HepG2 (cell line): ENCODE measurements at regions not wholly inside any gene's neighbourhood (a gene's known extent, or its start where the extent isn't known, plus 50 kb on each side); places are given as distances from the start of the nearest gene placed in this dataset.

Experiments
- FOXA1 ChIP-seq, 2 experiments: fragments of 450-650 bp in 1 of 2; sonication (generic) in 1 of 2; formaldehyde crosslinking in 1 of 2; IDR thresholded peaks; 2 replicates each; pipeline versions ENCODE4 v1.4.0 to v1.6.1; 2016 to 2020; ENCODE audit warnings: missing genetic modification reagents in 1 of 2
- RAD21 ChIP-seq: fragments of 450-650 bp; formaldehyde crosslinking; IDR thresholded peaks from 2 replicates; pipeline ENCODE4 v1.5.0; 2020; ENCODE audit warnings: mild to moderate bottlenecking
- RFXAP ChIP-seq: sonication (generic); formaldehyde crosslinking; IDR thresholded peaks from 2 replicates; pipeline ENCODE4 v1.4.0; 2020; ENCODE audit warnings: missing genetic modification reagents, borderline replicate concordance
- SIN3A ChIP-seq: IDR thresholded peaks from 2 replicates; pipeline ENCODE4 v1.6.1; 2011; ENCODE audit warnings: low read depth, mild to moderate bottlenecking, control low read depth, low read length, borderline replicate concordance
- ZFP36 ChIP-seq: fragments of 150-350 bp; IDR thresholded peaks from 2 replicates; pipeline ENCODE4 v1.6.1; 2018; ENCODE audit warnings: borderline replicate concordance, low read length, low read depth; ENCODE audit not compliant: partially characterized antibody
- ZNF720 ChIP-seq: sonication (generic); formaldehyde crosslinking; IDR thresholded peaks from 2 replicates; pipeline ENCODE4 v1.4.0; 2020; ENCODE audit warnings: missing genetic modification reagents
- TF ChIP-seq, protein P1 (sequence below): sonication (generic); formaldehyde crosslinking; IDR thresholded peaks from 2 replicates; pipeline ENCODE4 v1.5.0; 2020; ENCODE audit warnings: mild to moderate bottlenecking, missing genetic modification reagents, moderate library complexity
- TF ChIP-seq, protein P2 (sequence below), 2 experiments: sonication (generic) in 1 of 2; formaldehyde crosslinking in 1 of 2; IDR thresholded peaks; 2 replicates each; pipeline versions ENCODE4 v1.5.1 to v1.6.1; 2011 to 2020; ENCODE audit warnings: borderline replicate concordance in 1 of 2, low read depth in 1 of 2, low read length in 1 of 2, mild to moderate bottlenecking in 1 of 2, missing genetic modification reagents in 1 of 2, moderate library complexity in 1 of 2

DNA sequence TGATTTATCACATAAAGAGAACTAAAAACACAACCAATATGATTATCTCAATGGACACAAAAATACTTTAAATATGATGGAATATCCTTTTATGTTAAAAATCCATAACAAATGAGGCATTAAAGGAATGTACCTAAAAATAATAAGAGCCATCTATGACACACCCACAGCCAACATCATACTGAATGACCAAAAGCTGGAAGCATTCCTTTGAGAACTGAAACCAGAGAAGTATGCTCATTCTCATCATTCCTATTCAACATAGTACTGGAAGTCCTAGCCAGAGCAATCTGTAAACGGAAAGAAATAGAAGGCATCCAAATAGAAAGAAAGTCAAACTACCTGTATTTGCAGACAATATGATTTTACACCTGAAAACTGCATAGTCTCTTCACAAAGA is 671.0 kb downstream of the SLITRK1 start:
- TF ChIP-seq, protein P1, sequence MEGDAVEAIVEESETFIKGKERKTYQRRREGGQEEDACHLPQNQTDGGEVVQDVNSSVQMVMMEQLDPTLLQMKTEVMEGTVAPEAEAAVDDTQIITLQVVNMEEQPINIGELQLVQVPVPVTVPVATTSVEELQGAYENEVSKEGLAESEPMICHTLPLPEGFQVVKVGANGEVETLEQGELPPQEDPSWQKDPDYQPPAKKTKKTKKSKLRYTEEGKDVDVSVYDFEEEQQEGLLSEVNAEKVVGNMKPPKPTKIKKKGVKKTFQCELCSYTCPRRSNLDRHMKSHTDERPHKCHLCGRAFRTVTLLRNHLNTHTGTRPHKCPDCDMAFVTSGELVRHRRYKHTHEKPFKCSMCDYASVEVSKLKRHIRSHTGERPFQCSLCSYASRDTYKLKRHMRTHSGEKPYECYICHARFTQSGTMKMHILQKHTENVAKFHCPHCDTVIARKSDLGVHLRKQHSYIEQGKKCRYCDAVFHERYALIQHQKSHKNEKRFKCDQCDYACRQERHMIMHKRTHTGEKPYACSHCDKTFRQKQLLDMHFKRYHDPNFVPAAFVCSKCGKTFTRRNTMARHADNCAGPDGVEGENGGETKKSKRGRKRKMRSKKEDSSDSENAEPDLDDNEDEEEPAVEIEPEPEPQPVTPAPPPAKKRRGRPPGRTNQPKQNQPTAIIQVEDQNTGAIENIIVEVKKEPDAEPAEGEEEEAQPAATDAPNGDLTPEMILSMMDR (CRISPR knock-in tag): no peak
- TF ChIP-seq FOXA1 (IDR thresholded peaks at IDR 0.05) (no peak), FOXA1 (CRISPR knock-in tag; IDR thresholded peaks at IDR 0.05) (no peak), ZNF720 (CRISPR knock-in tag) (no peak), ZFP36 (no peak), SIN3A (no peak), RAD21 (no peak), RFXAP (CRISPR knock-in tag) (no peak)
- TF ChIP-seq, protein P2, sequence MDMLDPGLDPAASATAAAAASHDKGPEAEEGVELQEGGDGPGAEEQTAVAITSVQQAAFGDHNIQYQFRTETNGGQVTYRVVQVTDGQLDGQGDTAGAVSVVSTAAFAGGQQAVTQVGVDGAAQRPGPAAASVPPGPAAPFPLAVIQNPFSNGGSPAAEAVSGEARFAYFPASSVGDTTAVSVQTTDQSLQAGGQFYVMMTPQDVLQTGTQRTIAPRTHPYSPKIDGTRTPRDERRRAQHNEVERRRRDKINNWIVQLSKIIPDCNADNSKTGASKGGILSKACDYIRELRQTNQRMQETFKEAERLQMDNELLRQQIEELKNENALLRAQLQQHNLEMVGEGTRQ (IDR thresholded peaks at IDR 0.05; ENCODE audit: low read depth, low read length): no peak
- TF ChIP-seq, protein P2 (CRISPR knock-in tag; IDR thresholded peaks at IDR 0.05; ENCODE audit: borderline replicate concordance): no peak
